Stimulated activated effector memory CD8-positive, alpha-beta T cell treated with anti-CD3 and anti-CD28 coated beads, Interleukin-12 subunit alpha, Interleukin-12 subunit beta, amount 100 ng/mL, for 72 hours (primary cell): ENCODE measurements at regions not wholly inside any gene's neighbourhood (a gene's known extent, or its start where the extent isn't known, plus 50 kb on each side); places are given as distances from the start of the nearest gene placed in this dataset.

ENCODE experiments used
- ATAC-seq: fragments of 150-1000 bp; cut with Tn5 transposase; 2 replicates; pipeline ENCODE4 v1.10.0; 2021
- DNase-seq, 2 donors: peaks; one replicate each; pipeline ENCODE4 v3.0.0; 2021 to 2022; ENCODE audit warnings: low spot score in 2 of 2
- H3K27ac Mint-ChIP-seq: one replicate; pipeline ENCODE4 v1.8.0; 2022; ENCODE audit warnings: mild to moderate bottlenecking, mixed read lengths
- H3K36me3 Mint-ChIP-seq: one replicate; pipeline ENCODE4 v1.8.0; 2022; ENCODE audit warnings: mild to moderate bottlenecking, mixed read lengths
- H3K4me1 Mint-ChIP-seq: one replicate; pipeline ENCODE4 v1.8.0; 2022; ENCODE audit warnings: mixed read lengths
- H3K4me3 Mint-ChIP-seq: one replicate; pipeline ENCODE4 v1.8.0; 2022; ENCODE audit warnings: mild to moderate bottlenecking, mixed read lengths
- H3K9me3 Mint-ChIP-seq: one replicate; pipeline ENCODE4 v1.8.0; 2022; ENCODE audit warnings: mixed read lengths

DNA sequence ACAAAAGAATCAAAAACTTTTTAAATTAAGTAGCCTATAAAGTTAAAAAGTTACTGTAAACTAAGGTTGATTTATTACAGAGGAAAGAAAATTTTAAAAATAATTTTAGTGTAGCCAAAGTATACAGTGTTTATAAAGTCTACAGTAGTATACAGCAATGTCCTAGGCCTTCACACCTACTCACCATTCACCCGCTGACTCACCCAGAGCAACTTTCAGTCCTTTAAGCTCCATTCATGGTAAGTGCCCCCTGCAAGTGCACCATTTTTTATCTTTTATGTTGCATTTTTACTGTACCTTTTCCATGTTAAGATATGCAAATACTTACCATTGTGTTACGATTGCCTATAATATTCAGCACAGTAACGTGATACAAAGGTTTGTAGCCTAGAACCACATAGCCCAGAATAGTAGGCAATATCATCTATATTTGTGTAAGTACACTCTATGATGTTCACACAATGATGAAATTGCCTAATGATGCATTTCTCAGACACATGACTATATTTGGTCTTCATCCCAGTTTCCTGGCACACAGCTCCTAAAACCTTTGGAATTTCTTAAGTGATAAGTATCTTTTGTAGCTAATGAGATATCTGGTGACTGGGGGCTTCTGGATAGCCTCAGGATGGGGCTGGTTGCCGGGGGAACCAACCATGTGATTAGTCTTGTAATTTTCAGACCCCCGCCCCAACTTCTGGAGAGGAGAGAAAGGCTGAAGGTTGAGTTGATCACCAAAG is 111.0 kb downstream of the MRPL14 start:
- ATAC-seq (peak; percentile 61), DNase-seq (no peak)
- Mint-ChIP-seq H3K27ac (no peak overlapping the region), H3K9me3 (peaks cover 3% of the 10 kb centered on the region), H3K4me3 (no peak overlapping the region), H3K36me3 (no peaks in the 10 kb centered on the region), H3K4me1 (no peaks in the 10 kb centered on the region)

DNA sequence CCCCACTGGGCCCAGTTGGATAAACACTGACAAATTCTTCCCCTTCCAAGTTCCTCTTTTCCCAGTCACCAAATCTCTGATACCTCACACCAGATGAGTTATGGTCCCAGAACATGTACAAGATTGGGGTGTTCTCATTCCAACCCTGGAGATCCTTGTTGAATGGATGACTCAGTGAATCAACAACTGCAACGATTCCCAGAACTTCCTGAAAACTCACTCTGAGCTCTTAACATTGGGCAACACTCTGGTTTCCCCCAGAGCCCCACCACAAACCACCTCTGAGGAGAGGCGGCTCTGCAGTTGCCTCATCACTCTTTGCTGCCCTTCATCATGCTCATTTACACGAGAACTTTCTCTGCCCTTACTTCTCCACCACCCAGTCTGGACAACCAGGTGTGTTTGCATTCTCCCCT is 115.2 kb downstream of the MRPL14 start:
- H3K27ac Mint-ChIP-seq, result no peak overlapping the region
- no peak overlapping the region for H3K4me3 Mint-ChIP-seq
- ATAC-seq (no peak), DNase-seq (no peak)
- peaks cover 3% of the 10 kb centered on the region for H3K9me3 Mint-ChIP-seq
- no peaks in the 10 kb centered on the region for H3K36me3 Mint-ChIP-seq
- peaks cover 5% of the 10 kb centered on the region for H3K4me1 Mint-ChIP-seq

DNA sequence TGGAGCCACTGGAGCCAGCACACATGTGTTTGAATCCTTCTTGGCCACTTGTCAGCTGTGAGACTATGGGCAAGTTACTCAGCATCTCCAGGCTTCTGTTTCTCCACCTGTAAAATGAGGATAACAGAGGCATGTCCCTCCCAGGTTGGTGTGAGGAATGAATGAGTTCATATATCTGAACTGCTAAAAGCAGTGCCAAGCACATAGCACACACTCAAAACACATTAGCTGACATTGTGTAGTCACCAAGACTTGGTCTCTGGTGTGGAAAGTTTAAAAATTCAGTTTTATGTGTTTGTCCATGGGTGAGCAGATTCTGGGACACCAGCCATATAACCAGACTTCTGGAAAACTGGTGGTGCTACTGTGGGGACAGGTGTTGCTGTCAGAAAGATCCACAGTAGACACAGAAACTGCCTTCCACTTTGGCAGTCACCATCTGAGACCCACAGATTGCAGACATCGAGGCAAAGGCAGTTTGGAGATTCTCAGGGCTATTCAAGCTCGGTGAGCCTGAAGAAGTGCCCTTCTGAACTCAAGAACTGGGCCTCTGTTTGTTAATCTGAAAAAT is 115.8 kb downstream of the MRPL14 start:
- no peak for DNase-seq
- peaks cover 5% of the 10 kb centered on the region for H3K4me1 Mint-ChIP-seq
- no peak for ATAC-seq

DNA sequence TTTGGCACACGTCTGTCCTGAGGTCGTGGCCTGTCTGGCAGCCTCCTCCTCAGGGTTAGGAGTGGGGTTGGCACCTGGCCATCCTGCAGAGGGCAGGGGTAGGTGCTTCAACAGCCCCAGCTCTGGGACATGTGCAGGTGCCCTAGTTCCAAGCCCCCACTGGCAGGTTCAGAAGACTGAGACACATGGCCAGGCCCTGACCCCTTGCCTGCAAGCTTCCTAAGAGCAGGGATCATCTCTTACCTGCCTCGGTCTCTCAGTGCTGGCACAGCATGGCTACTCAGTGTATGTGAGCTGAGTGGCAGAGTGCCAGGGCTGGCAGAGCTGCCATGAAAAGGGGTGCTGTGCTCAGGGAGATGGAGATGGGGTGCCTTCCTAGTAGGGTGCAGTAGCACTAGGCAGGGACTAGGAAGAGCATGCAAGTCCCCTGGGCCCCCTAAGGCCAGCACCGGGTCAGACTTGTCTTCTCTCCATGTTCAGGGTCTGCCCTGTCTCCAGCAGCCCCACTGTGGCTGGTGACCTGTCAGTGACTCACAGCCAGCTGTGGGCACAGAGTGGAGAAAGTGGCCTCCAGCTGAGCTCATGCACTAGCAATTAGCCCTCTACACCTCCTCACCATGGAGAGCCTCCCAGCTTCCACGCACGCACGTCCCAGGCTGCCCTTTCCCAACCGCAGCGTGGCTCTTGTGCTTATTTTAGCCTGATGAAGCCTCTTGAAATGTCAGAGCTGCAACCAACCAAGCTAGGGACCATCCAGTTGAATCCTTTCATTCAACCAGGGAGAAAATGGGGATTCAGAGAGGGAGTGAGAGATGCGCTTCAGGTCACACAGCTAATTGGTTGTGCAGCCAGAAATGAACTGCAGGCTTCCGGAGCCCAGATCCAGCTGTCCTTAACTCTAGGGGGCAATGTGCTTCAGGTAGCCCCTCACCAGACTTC is 116.6 kb downstream of the MRPL14 start:
- DNase-seq (no peak), ATAC-seq (peak; percentile 90)
- no peak overlapping the region for H3K27ac Mint-ChIP-seq
- H3K9me3 Mint-ChIP-seq, result peaks cover 3% of the 10 kb centered on the region
- no peaks in the 10 kb centered on the region for H3K36me3 Mint-ChIP-seq
- no peak overlapping the region for H3K4me3 Mint-ChIP-seq
- peaks cover 5% of the 10 kb centered on the region for H3K4me1 Mint-ChIP-seq

More for the DNA sequence above, 115.8 kb downstream of the MRPL14 start:
- H3K4me3 Mint-ChIP-seq, result no peak overlapping the region
- H3K27ac Mint-ChIP-seq, result no peak overlapping the region
- H3K36me3 Mint-ChIP-seq, result no peaks in the 10 kb centered on the region
- peaks cover 3% of the 10 kb centered on the region for H3K9me3 Mint-ChIP-seq

DNA sequence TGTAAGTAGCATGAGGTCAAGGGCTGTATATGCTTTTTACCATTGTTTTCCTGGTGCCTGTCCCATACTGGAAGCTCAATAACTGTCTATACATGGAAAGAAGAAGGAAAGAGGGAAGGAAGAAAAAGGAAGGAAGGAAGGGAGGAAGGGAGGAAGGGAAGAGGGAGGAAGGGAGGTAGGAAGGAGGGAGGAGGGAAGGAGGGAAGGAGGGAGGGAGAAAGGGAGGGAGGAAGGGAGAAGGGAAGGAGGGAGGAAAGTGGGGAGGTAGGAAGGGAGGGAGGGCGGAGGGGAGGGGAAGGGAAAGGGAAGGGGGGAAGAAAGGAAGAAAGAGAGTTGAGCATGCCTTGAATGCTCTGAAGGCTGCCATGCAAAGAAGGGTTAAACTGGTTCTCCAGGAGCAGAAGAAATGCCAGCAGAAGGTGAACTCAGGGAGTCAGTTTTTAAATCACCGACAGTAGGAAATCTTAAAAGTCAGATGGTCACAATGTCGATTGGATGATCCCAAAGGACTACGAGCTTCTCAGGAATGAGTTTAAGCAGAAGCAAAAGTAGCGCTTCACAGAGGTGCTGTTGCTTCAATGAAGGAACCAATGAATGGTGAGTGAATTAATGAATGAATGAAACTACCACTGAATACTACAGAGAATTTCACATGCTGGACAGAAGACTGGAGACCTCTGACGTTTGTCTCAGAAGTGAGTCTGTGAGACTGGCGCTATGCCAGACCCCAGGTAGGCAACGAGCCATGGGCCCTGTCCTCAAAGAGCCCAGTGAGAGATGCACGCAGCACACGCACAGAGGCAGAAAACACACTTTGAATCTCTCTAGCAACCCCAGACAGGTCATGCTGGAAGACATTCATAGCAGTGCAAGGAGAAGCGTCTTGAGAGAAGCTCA is 117.6 kb downstream of the MRPL14 start:
- Mint-ChIP-seq H3K4me3 (no peak overlapping the region), H3K9me3 (peaks cover 3% of the 10 kb centered on the region), H3K4me1 (peaks cover 5% of the 10 kb centered on the region), H3K27ac (no peak overlapping the region), H3K36me3 (no peaks in the 10 kb centered on the region)
- DNase-seq (no peak), ATAC-seq (no peak)

DNA sequence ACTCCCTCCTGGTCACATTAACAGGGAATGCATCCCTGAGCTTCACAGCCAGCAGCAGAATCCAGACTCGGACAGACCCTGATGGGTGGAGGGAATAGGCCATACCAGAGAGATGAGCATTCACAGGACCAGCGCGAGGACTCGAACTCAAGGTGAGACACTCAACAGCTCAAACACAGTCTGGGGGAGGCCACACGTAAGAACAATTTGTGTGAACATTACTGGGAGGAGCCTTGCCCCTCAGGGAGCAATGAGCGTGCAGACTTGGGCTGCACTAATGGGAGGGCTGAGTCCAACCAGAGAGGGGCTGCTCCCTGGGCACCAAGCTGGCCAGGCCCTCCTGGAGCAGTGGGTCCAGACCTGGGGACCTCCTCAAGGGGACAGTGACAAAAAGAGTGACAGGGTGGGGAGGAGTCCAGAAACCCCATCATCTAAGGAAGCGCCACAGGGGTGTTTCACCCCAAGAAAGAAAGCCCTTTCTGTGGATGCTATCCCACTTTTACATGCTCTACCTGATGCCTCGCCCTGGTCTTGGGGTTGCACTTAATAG is 118.4 kb downstream of the MRPL14 start:
- no peak overlapping the region for H3K27ac Mint-ChIP-seq
- peaks cover 5% of the 10 kb centered on the region for H3K4me1 Mint-ChIP-seq
- no peaks in the 10 kb centered on the region for H3K36me3 Mint-ChIP-seq
- peaks cover 3% of the 10 kb centered on the region for H3K9me3 Mint-ChIP-seq
- no peak for DNase-seq
- no peak for ATAC-seq
- no peak overlapping the region for H3K4me3 Mint-ChIP-seq

DNA sequence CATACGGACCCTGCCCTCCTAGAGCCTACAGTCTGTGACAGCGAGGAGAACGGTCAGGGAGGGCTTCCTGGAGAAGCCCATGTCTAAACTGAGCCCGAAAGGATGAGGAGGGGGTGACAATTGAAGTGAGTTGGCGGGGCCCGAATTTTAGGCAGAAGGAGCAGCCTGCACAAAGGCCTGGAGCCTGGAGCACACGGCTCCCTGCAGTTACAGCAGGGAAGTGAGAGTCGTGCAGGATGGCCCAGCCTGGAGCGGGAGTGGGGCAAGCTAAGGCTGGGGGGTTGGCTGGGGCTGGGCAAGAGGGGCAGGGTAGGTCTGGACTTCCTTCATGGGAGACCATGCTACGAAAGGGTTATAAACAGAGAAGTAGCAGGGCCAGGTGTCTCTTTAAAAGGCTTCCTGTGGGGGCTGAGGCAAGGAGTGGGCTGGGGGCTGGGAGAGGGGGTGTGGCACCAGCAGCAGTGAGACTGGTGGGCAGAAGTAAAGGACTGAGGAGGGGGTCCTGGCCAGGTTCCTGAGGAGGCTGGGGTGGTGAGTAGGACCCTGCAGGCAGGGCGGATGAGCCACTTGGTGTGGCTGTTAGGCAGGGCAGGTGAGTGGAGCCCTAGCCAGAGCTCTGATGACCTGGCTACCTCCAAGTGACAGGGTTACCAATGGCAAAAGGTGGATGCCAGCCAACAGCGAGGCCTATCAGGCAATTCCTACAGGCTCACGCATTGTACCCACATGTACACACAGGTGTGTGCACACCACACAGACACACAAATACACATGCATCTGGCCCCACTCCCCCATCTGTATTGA is 119.2 kb downstream of the MRPL14 start:
- DNase-seq (no peak), ATAC-seq (no peak)
- H3K9me3 Mint-ChIP-seq, result peaks cover 3% of the 10 kb centered on the region
- no peaks in the 10 kb centered on the region for H3K36me3 Mint-ChIP-seq
- no peak overlapping the region for H3K27ac Mint-ChIP-seq
- H3K4me1 Mint-ChIP-seq, result peaks cover 5% of the 10 kb centered on the region
- no peak overlapping the region for H3K4me3 Mint-ChIP-seq

DNA sequence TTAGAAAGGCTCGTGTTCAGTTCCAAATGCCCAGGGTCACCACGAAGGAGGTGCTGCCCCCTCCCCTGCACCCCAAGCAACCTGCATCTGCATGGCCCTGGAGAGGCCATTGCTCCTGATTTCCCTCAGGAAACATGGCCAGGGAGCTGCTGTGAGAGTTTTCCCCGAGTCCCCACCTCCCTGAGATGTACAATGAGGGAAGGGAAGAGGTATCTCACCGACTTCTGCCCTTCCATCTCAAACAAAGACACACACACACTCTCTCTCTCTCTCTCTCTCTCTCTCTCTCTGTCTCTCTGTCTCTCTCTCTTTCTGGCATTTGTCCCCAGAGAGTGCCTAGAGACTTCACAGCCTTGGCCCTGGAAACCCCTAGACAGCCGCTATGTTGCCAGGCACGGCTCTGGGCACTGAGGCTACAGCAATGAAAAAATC is 120.4 kb downstream of the MRPL14 start:
- H3K4me1 Mint-ChIP-seq, result peaks cover 5% of the 10 kb centered on the region
- no peaks in the 10 kb centered on the region for H3K36me3 Mint-ChIP-seq
- DNase-seq, result no peak
- no peaks in the 10 kb centered on the region for H3K9me3 Mint-ChIP-seq
- H3K4me3 Mint-ChIP-seq, result no peak overlapping the region
- no peak overlapping the region for H3K27ac Mint-ChIP-seq
- no peak for ATAC-seq

DNA sequence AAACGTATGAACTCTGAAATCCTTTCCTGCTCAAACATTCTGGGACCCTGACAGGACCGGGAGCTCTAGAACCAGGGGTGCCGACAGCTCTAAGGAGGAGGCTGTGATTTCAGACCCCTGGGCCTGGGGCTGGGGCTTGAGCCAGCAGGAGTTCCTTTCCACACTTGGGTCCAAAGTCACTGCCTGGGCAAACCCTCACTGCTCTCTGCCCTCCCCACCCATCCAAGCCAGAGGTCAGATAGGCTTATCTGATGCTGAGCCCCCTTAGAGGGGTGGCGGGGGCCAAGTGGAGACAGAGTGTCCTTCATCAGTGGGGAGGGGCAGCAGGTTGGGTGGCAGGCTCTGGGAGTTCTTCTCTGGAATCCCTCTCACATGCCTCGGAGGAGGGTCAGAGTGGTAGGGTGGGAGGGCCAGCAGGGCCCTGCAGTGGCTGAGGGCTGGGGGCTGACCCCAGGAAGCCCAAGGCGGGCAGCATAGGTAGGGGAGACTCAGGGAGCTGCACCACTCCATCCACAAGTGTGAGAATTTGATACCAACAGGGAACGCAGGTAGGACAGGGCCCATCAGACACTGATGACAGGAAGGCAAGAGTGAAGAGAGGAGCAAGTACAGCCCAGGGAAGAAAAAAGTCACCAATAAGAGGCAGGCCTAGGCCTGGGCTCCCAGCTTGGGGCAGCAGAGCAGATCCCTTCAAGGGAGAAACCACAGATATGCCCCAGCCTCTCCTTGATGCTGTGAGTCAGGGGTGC is 121.0 kb downstream of the MRPL14 start:
- Mint-ChIP-seq H3K4me1 (peaks cover 5% of the 10 kb centered on the region), H3K36me3 (no peaks in the 10 kb centered on the region), H3K27ac (no peak overlapping the region), H3K4me3 (no peak overlapping the region), H3K9me3 (no peaks in the 10 kb centered on the region)
- no peak for DNase-seq
- ATAC-seq, result no peak

DNA sequence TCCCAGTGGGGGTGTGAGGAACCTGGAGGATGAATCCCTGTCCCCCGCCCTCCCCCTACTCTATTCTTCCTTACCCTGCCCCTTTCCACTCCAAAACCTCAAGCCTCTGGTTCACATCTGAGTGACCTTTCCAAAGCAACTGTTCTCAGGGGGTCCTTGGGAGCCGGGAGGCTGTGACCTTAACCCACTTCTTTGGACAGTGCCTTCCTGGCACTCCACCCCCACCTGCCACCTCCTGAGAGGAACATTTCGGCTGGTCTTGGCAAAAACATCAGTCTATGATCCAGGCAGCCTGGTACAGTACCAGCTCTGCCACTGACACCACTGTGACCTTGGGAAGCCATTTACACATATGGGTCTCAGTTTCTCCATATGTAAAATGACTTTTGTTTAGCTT is 121.7 kb downstream of the MRPL14 start:
- Mint-ChIP-seq H3K9me3 (no peaks in the 10 kb centered on the region), H3K36me3 (no peaks in the 10 kb centered on the region), H3K4me3 (no peak overlapping the region), H3K27ac (no peak overlapping the region), H3K4me1 (peaks cover 7% of the 10 kb centered on the region)
- no peak for ATAC-seq
- DNase-seq, result no peak

DNA sequence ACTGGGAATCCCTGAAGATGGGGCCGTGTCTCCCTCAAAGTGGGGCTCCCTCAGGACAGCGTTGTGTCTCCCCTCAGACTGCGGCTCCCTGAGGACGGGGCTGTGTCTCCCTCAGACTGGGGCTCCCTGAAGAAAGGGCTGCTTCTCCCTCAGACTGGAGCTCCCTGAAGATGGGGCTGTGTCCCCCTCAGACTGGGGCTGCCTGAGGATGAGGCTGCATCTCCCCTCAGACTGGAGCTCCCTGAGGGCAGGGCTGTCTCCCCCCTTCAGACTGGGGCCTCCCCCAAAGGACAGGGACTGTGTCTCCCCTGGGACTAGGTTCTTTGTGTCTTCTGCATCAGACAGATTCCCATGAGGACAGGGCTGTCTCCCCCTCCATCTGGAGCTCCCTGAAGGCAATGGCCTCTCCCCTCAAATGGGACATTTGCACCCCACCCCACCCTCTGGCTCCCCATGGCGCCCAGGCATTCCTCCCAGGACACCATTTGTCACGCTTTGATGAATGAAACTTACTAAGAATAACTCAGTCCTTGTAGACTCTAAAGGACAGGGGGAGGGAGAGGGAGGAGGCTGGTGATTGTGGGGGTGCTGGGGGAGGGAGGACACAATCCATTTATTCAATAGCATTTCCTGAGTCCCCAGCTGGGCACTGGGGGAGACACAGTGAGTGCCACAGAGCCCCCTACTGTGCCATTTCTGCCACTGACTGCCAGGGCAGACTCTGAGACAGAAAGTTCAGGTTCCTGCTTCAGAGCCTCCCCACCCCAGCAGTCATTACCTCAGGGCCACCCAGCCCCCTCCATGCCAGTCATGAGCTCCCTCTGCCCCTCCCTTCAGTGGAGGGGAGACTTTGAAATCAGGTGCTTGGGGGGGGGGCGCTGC is 122.4 kb downstream of the MRPL14 start:
- H3K9me3 Mint-ChIP-seq, result no peaks in the 10 kb centered on the region
- peaks cover 12% of the 10 kb centered on the region for H3K4me1 Mint-ChIP-seq
- no peak overlapping the region for H3K4me3 Mint-ChIP-seq
- no peak overlapping the region for H3K27ac Mint-ChIP-seq
- H3K36me3 Mint-ChIP-seq, result no peaks in the 10 kb centered on the region
- no peak for DNase-seq
- no peak for ATAC-seq

DNA sequence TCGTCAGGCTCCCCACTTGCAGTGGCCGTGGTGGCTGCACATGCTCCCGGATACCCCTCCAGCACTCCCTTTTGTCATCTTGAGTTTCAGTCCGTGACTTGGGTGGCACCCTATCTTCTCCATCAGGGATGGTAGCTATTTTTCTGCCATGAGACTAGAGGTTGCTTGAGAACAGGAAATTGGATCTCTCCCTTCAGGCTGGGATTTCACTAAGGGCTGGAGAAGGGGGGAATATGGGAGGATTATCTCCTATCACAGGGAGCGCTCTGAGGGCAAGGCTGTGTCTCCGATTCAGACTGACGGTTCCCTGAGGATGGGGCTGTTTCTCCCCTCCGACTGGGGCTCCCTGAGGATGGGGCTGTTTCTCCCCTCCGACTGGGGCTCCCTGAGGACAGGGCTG is 123.1 kb downstream of the MRPL14 start:
- Mint-ChIP-seq H3K27ac (no peak overlapping the region), H3K4me1 (peaks cover 12% of the 10 kb centered on the region), H3K9me3 (no peaks in the 10 kb centered on the region), H3K36me3 (no peaks in the 10 kb centered on the region), H3K4me3 (peak overlapping the region; percentile 68)
- DNase-seq, result no peak
- ATAC-seq, result no peak
